Gastroesophageal sphincter (tissue), 3 donors: ENCODE measurements at regions not wholly inside any gene's neighbourhood (a gene's known extent, or its start where the extent isn't known, plus 50 kb on each side); places are given as distances from the start of the nearest gene placed in this dataset.

Source experiments
- EP300 ChIP-seq: sonication (generic); formaldehyde crosslinking; IDR thresholded peaks from one replicate; pipeline ENCODE4 v1.6.1; 2017; ENCODE audit warnings: antibody characterized with exemption, mild to moderate bottlenecking
- POLR2A ChIP-seq, 2 donors: fragments of 450-650 bp; IDR thresholded peaks; one replicate each; pipeline ENCODE4 v1.6.1; 2017; ENCODE audit warnings: antibody characterized with exemption in 2 of 2, mild to moderate bottlenecking in 2 of 2, moderate library complexity in 1 of 2
- POLR2AphosphoS5 ChIP-seq: sonication (generic); formaldehyde crosslinking; IDR thresholded peaks from one replicate; pipeline ENCODE4 v1.6.1; 2017; ENCODE audit warnings: antibody characterized with exemption
- TF ChIP-seq, protein P1 (sequence below), 4 experiments: fragments of 200-600 bp in 2 of 4; fragments of 450-650 bp in 2 of 4; sonication (generic) in 1 of 4; IDR thresholded peaks; one replicate each; pipeline ENCODE4 v1.5.1; 2017 to 2019; ENCODE audit warnings: antibody characterized with exemption in 4 of 4, mild to moderate bottlenecking in 2 of 4, moderate library complexity in 2 of 4

GRCh38 chr13:106987427-106987785 lies 419.5 kb upstream of the ARGLU1 start:
- TF ChIP-seq EP300 (no peak), POLR2A (IDR thresholded peaks at IDR 0.05) (no peak), POLR2AphosphoS5 (no peak)
- TF ChIP-seq, protein P1, sequence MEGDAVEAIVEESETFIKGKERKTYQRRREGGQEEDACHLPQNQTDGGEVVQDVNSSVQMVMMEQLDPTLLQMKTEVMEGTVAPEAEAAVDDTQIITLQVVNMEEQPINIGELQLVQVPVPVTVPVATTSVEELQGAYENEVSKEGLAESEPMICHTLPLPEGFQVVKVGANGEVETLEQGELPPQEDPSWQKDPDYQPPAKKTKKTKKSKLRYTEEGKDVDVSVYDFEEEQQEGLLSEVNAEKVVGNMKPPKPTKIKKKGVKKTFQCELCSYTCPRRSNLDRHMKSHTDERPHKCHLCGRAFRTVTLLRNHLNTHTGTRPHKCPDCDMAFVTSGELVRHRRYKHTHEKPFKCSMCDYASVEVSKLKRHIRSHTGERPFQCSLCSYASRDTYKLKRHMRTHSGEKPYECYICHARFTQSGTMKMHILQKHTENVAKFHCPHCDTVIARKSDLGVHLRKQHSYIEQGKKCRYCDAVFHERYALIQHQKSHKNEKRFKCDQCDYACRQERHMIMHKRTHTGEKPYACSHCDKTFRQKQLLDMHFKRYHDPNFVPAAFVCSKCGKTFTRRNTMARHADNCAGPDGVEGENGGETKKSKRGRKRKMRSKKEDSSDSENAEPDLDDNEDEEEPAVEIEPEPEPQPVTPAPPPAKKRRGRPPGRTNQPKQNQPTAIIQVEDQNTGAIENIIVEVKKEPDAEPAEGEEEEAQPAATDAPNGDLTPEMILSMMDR (IDR thresholded peaks at IDR 0.05), result no peak
